GM23338 (cell line): ENCODE measurements at regions not wholly inside any gene's neighbourhood (a gene's known extent, or its start where the extent isn't known, plus 50 kb on each side); places are given as distances from the start of the nearest gene placed in this dataset.

Source experiments
- ATAC-seq: fragments of 200-7000 bp; cut with Tn5 transposase; 3 replicates; pipeline ENCODE4 v1.9.1; 2020
- DNase-seq: peaks from one replicate; pipeline ENCODE4 v3.0.0-alpha.2; 2015; ENCODE audit warnings: low spot score
- H2AFZ ChIP-seq: fragments of 200-600 bp; sonication (generic); 2 replicates; pipeline ENCODE4 v1.8.0; 2016; ENCODE audit warnings: antibody characterized with exemption, mild to moderate bottlenecking, moderate library complexity
- H3F3A ChIP-seq: fragments of 200-600 bp; sonication (generic); replicated peaks from 2 replicates; pipeline ENCODE4 v1.8.0; 2017; ENCODE audit warnings: antibody characterized with exemption, mixed run types, low read depth
- H3K27ac ChIP-seq: fragments of 200-600 bp; sonication (generic); 2 replicates; pipeline ENCODE4 v1.6.1; 2016; ENCODE audit warnings: low read depth
- H3K27me3 ChIP-seq: fragments of 200-600 bp; sonication (generic); 2 replicates; pipeline ENCODE4 v1.8.0; 2016; ENCODE audit warnings: mild to moderate bottlenecking, mixed run types, moderate library complexity; ENCODE audit not compliant: insufficient read depth
- H3K36me3 ChIP-seq: fragments of 200-600 bp; sonication (generic); 2 replicates; pipeline ENCODE4 v1.8.0; 2016; ENCODE audit warnings: mild to moderate bottlenecking; ENCODE audit not compliant: insufficient read depth
- H3K4me1 ChIP-seq: fragments of 200-600 bp; sonication (generic); 2 replicates; pipeline ENCODE4 v1.8.0; 2016; ENCODE audit warnings: mild to moderate bottlenecking, moderate library complexity; ENCODE audit not compliant: insufficient read depth
- H3K4me2 ChIP-seq: fragments of 200-600 bp; sonication (generic); 2 replicates; pipeline ENCODE4 v1.7.1; 2017; ENCODE audit warnings: mixed run types
- H3K4me3 ChIP-seq: fragments of 200-600 bp; sonication (generic); 2 replicates; pipeline ENCODE4 v1.6.1; 2016; ENCODE audit warnings: mixed run types
- H3K79me2 ChIP-seq: fragments of 200-600 bp; sonication (generic); replicated peaks from 2 replicates; pipeline ENCODE4 v1.8.0; 2017; ENCODE audit warnings: mild to moderate bottlenecking; ENCODE audit not compliant: insufficient read depth
- H3K9me2 ChIP-seq: fragments of 200-600 bp; sonication (generic); 2 replicates; pipeline ENCODE4 v1.8.0; 2017; ENCODE audit not compliant: insufficient read depth
- H4K20me1 ChIP-seq: fragments of 200-600 bp; sonication (generic); replicated peaks from 2 replicates; pipeline ENCODE4 v1.8.0; 2017; ENCODE audit warnings: mild to moderate bottlenecking; ENCODE audit not compliant: insufficient read depth
- H3K27ac Mint-ChIP-seq: 2 replicates; pipeline ENCODE4 v1.8.0; 2020; ENCODE audit warnings: inconsistent platforms, mild to moderate bottlenecking, moderate library complexity, mixed read lengths
- H3K27me3 Mint-ChIP-seq: 3 replicates; pipeline ENCODE4 v1.8.0; 2022; ENCODE audit warnings: low read depth, mild to moderate bottlenecking, moderate library complexity, mixed read lengths, inconsistent platforms; ENCODE audit not compliant: insufficient read depth, poor library complexity
- H3K36me3 Mint-ChIP-seq: 3 replicates; pipeline ENCODE4 v1.8.0; 2021; ENCODE audit warnings: low read depth, mild to moderate bottlenecking, inconsistent platforms, moderate library complexity, mixed read lengths
- H3K4me1 Mint-ChIP-seq: 3 replicates; pipeline ENCODE4 v1.8.0; 2020; ENCODE audit warnings: mild to moderate bottlenecking, inconsistent platforms, mixed read lengths
- H3K4me3 Mint-ChIP-seq: 3 replicates; pipeline ENCODE4 v1.8.0; 2021; ENCODE audit warnings: moderate library complexity, mild to moderate bottlenecking, inconsistent platforms, mixed read lengths
- H3K9me3 Mint-ChIP-seq: 3 replicates; pipeline ENCODE4 v1.8.0; 2020; ENCODE audit warnings: moderate library complexity, mild to moderate bottlenecking, inconsistent platforms, mixed read lengths
- CREB1 ChIP-seq: fragments of 250-450 bp; sonication (Bioruptor Pico); IDR thresholded peaks from 2 replicates; pipeline ENCODE4 v1.5.0; 2020; ENCODE audit warnings: low read depth, mild to moderate bottlenecking, moderate library complexity
- EZH2 ChIP-seq: fragments of 200-600 bp; sonication (generic); IDR thresholded peaks from one replicate; pipeline ENCODE4 v1.8.0; 2017; ENCODE audit warnings: antibody characterized with exemption, mild to moderate bottlenecking, low read depth; ENCODE audit not compliant: unreplicated experiment
- EZH2phosphoT487 ChIP-seq: fragments of 200-600 bp; sonication (generic); IDR thresholded peaks from one replicate; pipeline ENCODE4 v1.8.1; 2018; ENCODE audit warnings: antibody characterized with exemption; ENCODE audit not compliant: unreplicated experiment
- JUNB ChIP-seq: IDR thresholded peaks from one replicate; pipeline ENCODE4 v1.6.1; 2016; ENCODE audit warnings: antibody characterized with exemption; ENCODE audit not compliant: unreplicated experiment
- NANOG ChIP-seq: IDR thresholded peaks from 2 replicates; pipeline ENCODE4 v1.6.1; 2016; ENCODE audit warnings: antibody characterized with exemption, borderline replicate concordance
- POLR2AphosphoS5 ChIP-seq: IDR thresholded peaks from 2 replicates; pipeline ENCODE4 v1.6.1; 2016; ENCODE audit warnings: antibody characterized with exemption, low read depth
- ZNF114 ChIP-seq: fragments of 250-450 bp; sonication (Bioruptor Pico); IDR thresholded peaks from 2 replicates; pipeline ENCODE4 v1.5.0; 2020; ENCODE audit warnings: mild to moderate bottlenecking, moderate library complexity
- ZNF331 ChIP-seq: fragments of 250-450 bp; sonication (Bioruptor Pico); IDR thresholded peaks from 2 replicates; pipeline ENCODE4 v1.5.0; 2020; ENCODE audit warnings: low read depth, mild to moderate bottlenecking, moderate library complexity
- TF ChIP-seq, protein P1 (sequence below), 2 experiments: fragments of 200-600 bp in 1 of 2; sonication (generic) in 1 of 2; conservative IDR thresholded peaks; 2 replicates each; pipeline versions ENCODE4 v1.5.1 to v1.6.1; 2016 to 2017; ENCODE audit warnings: antibody characterized with exemption in 2 of 2, low read depth in 2 of 2, mild to moderate bottlenecking in 2 of 2, moderate library complexity in 1 of 2
- TF ChIP-seq, protein P2 (sequence below): IDR thresholded peaks from one replicate; pipeline ENCODE4 v1.6.1; 2018; ENCODE audit warnings: antibody characterized with exemption; ENCODE audit not compliant: unreplicated experiment

DNA sequence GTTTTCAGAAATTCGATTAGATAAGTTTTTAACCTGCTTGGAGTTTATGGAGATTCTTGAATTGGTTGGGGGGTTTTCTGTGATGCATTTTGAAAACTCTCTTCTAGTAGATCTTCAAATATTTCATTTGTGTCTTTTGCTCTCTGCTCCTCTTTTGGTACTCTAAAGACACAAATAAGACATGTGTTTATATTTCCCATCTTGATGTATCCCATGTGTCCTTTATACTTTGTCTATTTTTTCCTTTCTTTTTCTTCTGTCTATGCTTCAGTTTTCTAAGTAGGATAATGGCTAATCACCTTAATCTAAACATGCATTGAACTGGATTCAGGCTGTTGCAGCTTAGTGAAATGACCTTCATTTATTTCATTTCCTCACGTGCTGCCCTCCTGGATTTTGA lies 63.8 kb upstream of the C1orf87 start:
- Histone ChIP-seq H3K79me2 (no peaks in the 10 kb centered on the region), H4K20me1 (no peaks in the 10 kb centered on the region), H3K4me2 (no peak overlapping the region), H3K4me3 (no peak overlapping the region), H3K36me3 (no peaks in the 10 kb centered on the region), H3K27ac (no peak overlapping the region), H3F3A (no peaks in the 10 kb centered on the region), H3K27me3 (no peaks in the 10 kb centered on the region), H2AFZ (no peak overlapping the region), H3K4me1 (no peaks in the 10 kb centered on the region), H3K9me2 (no peaks in the 10 kb centered on the region)
- no peaks in the 10 kb centered on the region for H3K27me3 Mint-ChIP-seq
- no peak overlapping the region for H3K4me3 Mint-ChIP-seq
- no peaks in the 10 kb centered on the region; the same call in 2 of the 3 replicates for H3K4me1 Mint-ChIP-seq
- no peak for ATAC-seq
- DNase-seq, result no peak
- TF ChIP-seq, protein P1, sequence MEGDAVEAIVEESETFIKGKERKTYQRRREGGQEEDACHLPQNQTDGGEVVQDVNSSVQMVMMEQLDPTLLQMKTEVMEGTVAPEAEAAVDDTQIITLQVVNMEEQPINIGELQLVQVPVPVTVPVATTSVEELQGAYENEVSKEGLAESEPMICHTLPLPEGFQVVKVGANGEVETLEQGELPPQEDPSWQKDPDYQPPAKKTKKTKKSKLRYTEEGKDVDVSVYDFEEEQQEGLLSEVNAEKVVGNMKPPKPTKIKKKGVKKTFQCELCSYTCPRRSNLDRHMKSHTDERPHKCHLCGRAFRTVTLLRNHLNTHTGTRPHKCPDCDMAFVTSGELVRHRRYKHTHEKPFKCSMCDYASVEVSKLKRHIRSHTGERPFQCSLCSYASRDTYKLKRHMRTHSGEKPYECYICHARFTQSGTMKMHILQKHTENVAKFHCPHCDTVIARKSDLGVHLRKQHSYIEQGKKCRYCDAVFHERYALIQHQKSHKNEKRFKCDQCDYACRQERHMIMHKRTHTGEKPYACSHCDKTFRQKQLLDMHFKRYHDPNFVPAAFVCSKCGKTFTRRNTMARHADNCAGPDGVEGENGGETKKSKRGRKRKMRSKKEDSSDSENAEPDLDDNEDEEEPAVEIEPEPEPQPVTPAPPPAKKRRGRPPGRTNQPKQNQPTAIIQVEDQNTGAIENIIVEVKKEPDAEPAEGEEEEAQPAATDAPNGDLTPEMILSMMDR (conservative IDR thresholded peaks at IDR 0.05; ENCODE audit: low read depth in 2 of 2), result no peak
- TF ChIP-seq ZNF331 (CRISPR knock-in tag) (no peak), POLR2AphosphoS5 (no peak), NANOG (no peak), EZH2 (no peak)
- no peaks in the 10 kb centered on the region for H3K9me3 Mint-ChIP-seq
- no peak overlapping the region for H3K27ac Mint-ChIP-seq
- no peaks in the 10 kb centered on the region for H3K36me3 Mint-ChIP-seq

DNA sequence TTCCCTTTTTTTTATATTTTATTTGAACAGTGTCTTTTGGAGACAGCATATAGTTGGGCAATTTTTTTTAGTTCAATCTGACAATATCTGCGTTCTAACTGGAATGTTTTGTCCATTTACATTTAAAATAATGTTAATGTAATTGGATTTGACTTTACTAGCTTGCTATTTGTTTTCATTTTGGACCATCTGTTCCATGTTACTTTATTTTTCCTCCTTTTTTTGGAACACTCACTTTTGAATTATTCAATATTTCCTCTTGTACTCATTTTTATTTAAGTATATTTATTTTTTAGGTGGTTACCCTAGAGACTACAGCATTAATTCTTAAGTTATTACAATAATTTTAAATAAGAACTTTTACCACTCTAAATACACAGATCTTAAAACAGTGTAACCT lies 62.8 kb upstream of the C1orf87 start:
- Histone ChIP-seq H3F3A (no peaks in the 10 kb centered on the region), H3K36me3 (no peaks in the 10 kb centered on the region), H3K27ac (no peak overlapping the region), H4K20me1 (no peaks in the 10 kb centered on the region), H3K9me2 (no peaks in the 10 kb centered on the region), H3K4me3 (no peak overlapping the region), H3K4me1 (no peaks in the 10 kb centered on the region), H3K27me3 (no peaks in the 10 kb centered on the region), H3K79me2 (no peaks in the 10 kb centered on the region), H3K4me2 (no peak overlapping the region), H2AFZ (no peak overlapping the region)
- Mint-ChIP-seq H3K4me1 (no peaks in the 10 kb centered on the region; the same call in 2 of the 3 replicates), H3K36me3 (no peaks in the 10 kb centered on the region), H3K27ac (no peak overlapping the region), H3K4me3 (no peak overlapping the region), H3K9me3 (no peaks in the 10 kb centered on the region), H3K27me3 (no peaks in the 10 kb centered on the region)
- DNase-seq (no peak), ATAC-seq (no peak)
- no peak for TF ChIP-seq POLR2AphosphoS5
- no peak for TF ChIP-seq CREB1 (CRISPR knock-in tag)
- TF ChIP-seq ZNF331 (CRISPR knock-in tag), result no peak
- no peak for TF ChIP-seq ZNF114 (CRISPR knock-in tag)
- TF ChIP-seq, protein P2, sequence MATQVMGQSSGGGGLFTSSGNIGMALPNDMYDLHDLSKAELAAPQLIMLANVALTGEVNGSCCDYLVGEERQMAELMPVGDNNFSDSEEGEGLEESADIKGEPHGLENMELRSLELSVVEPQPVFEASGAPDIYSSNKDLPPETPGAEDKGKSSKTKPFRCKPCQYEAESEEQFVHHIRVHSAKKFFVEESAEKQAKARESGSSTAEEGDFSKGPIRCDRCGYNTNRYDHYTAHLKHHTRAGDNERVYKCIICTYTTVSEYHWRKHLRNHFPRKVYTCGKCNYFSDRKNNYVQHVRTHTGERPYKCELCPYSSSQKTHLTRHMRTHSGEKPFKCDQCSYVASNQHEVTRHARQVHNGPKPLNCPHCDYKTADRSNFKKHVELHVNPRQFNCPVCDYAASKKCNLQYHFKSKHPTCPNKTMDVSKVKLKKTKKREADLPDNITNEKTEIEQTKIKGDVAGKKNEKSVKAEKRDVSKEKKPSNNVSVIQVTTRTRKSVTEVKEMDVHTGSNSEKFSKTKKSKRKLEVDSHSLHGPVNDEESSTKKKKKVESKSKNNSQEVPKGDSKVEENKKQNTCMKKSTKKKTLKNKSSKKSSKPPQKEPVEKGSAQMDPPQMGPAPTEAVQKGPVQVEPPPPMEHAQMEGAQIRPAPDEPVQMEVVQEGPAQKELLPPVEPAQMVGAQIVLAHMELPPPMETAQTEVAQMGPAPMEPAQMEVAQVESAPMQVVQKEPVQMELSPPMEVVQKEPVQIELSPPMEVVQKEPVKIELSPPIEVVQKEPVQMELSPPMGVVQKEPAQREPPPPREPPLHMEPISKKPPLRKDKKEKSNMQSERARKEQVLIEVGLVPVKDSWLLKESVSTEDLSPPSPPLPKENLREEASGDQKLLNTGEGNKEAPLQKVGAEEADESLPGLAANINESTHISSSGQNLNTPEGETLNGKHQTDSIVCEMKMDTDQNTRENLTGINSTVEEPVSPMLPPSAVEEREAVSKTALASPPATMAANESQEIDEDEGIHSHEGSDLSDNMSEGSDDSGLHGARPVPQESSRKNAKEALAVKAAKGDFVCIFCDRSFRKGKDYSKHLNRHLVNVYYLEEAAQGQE, result no peak
- TF ChIP-seq JUNB, result no peak
- no peak for TF ChIP-seq EZH2
- TF ChIP-seq EZH2phosphoT487, result no peak
